Ramos (cell line): ENCODE measurements at regions not wholly inside any gene's neighbourhood (a gene's known extent, or its start where the extent isn't known, plus 50 kb on each side); places are given as distances from the start of the nearest gene placed in this dataset.

Experiments used
- in situ Hi-C: fragments of 300-500 bp; cut with MboI; formaldehyde crosslinking; loops from one replicate; pipeline ENCODE4 v1.14.3; 2022; ENCODE audit warnings: low sequenced_read_pairs; ENCODE audit not compliant: unreplicated experiment

- in situ Hi-C loops, result no loop called here
Measured at GRCh38 chr2:8622199-8622911, 59.5 kb upstream of the ID2 start.

GRCh38 chr2:8622924-8623465 is 58.9 kb upstream of the ID2 start:
- in situ Hi-C loops, result no loop called here

- in situ Hi-C loops, result no loop called here
Measured at GRCh38 chr2:8623576-8623957, 58.3 kb upstream of the ID2 start.

- in situ Hi-C loops, result no loop called here
Measured at GRCh38 chr2:8623958-8624591, 57.8 kb upstream of the ID2 start.

- in situ Hi-C loops, result no loop called here
Measured at GRCh38 chr2:8624855-8625398, 56.9 kb upstream of the ID2 start.

- in situ Hi-C loops, result no loop called here
Measured at GRCh38 chr2:8625399-8626300, 56.2 kb upstream of the ID2 start.

GRCh38 chr2:8626572-8626971 is 55.3 kb upstream of the ID2 start:
- in situ Hi-C loops, result no loop called here

GRCh38 chr2:8627019-8627691 is 54.7 kb upstream of the ID2 start:
- in situ Hi-C loops, result no loop called here

- in situ Hi-C loops, result no loop called here
Measured at GRCh38 chr2:8627692-8628085, 54.2 kb upstream of the ID2 start.

GRCh38 chr2:8628179-8628865 is 53.5 kb upstream of the ID2 start:
- in situ Hi-C loops, result no loop called here

- in situ Hi-C loops, result no loop called here
Measured at GRCh38 chr2:8628866-8629209, 53.0 kb upstream of the ID2 start.

- in situ Hi-C loops, result no loop called here
Measured at GRCh38 chr2:8629402-8629801, 52.5 kb upstream of the ID2 start.

- in situ Hi-C loops, result no loop called here
Measured at GRCh38 chr2:8630676-8631464, 51.0 kb upstream of the ID2 start.

- in situ Hi-C loops, result no loop called here
Measured at GRCh38 chr2:8631465-8632005, 50.3 kb upstream of the ID2 start.
